ENCODE measurements at regions not wholly inside any gene's neighbourhood (a gene's known extent, or its start where the extent isn't known, plus 50 kb on each side); places are given as distances from the start of the nearest gene placed in this dataset.

DNA sequence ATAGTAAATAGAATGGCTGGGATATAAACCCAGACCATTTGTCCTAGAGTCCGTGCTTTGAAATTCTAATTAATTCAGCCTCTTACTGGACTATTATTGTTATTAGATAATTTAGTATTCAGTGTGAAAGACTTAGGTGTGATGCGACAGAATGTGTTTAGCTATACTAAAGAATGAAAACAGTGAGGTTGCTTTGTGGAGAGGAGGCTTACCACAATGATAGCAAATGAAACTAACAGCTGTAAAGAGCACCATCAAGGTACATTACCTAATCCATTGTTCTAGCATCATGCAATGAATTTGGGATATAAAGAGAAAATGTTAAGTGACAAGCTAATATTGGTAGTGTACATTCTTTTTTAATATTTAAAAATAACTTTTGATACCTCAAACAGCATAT, 911.1 kb downstream of the KCNT2 start:
- no peak for DNase-seq (ENCODE audit: low spot score)
- Histone ChIP-seq H3K9me3 (ENCODE audit: low read depth) (no peaks in the 10 kb centered on the region), H3K27ac (no peak overlapping the region), H3K4me1 (ENCODE audit: insufficient read depth) (no peaks in the 10 kb centered on the region), H3K79me2 (no peaks in the 10 kb centered on the region), H2AFZ (no peak overlapping the region), H3K36me3 (replicated peaks; ENCODE audit: insufficient read depth, low read depth) (no peaks in the 10 kb centered on the region), H3K9me2 (replicated peaks; ENCODE audit: insufficient read depth) (no peaks in the 10 kb centered on the region), H3K4me3 (no peak overlapping the region), H3K27me3 (no peaks in the 10 kb centered on the region), H3K4me2 (no peak overlapping the region), H4K20me1 (ENCODE audit: insufficient read depth, poor library complexity, severe bottlenecking) (no peaks in the 10 kb centered on the region)
- WGBS (ENCODE audit: low lambda C conversion rate, missing lambda C conversion rate) = 91% methylated on average over 2 of the region's 2 CpGs
- TF ChIP-seq EZH2 (IDR thresholded peaks at IDR 0.05; ENCODE audit: borderline replicate concordance) (no peak), EZH2phosphoT487 (IDR thresholded peaks at IDR 0.05; ENCODE audit: low read depth, severe bottlenecking, unreplicated experiment) (no peak)
- TF ChIP-seq, protein P1, sequence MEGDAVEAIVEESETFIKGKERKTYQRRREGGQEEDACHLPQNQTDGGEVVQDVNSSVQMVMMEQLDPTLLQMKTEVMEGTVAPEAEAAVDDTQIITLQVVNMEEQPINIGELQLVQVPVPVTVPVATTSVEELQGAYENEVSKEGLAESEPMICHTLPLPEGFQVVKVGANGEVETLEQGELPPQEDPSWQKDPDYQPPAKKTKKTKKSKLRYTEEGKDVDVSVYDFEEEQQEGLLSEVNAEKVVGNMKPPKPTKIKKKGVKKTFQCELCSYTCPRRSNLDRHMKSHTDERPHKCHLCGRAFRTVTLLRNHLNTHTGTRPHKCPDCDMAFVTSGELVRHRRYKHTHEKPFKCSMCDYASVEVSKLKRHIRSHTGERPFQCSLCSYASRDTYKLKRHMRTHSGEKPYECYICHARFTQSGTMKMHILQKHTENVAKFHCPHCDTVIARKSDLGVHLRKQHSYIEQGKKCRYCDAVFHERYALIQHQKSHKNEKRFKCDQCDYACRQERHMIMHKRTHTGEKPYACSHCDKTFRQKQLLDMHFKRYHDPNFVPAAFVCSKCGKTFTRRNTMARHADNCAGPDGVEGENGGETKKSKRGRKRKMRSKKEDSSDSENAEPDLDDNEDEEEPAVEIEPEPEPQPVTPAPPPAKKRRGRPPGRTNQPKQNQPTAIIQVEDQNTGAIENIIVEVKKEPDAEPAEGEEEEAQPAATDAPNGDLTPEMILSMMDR (IDR thresholded peaks at IDR 0.05; ENCODE audit: poor library complexity) = no peak

DNA sequence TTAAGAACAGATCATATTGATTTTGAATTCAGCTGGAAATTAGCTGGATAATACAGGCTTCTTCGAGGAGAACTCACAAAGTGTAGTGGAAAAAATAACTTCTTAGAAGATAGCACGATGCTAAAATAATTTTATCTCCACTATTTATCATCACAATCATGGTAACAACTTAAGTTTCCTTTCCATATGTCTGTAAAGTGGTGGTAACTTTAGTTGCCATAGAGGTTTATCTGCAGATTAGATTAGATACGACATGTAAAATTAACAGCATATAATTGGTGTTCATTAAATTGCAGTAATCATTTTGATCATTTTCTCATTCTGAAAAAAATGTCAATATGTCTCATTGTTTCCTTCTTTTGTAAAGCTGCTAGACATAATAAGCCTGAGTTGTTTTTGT, 921.5 kb downstream of the KCNT2 start:
- Histone ChIP-seq H3K79me2 (no peaks in the 10 kb centered on the region), H3K36me3 (replicated peaks; ENCODE audit: insufficient read depth, low read depth) (no peaks in the 10 kb centered on the region), H3K27me3 (no peaks in the 10 kb centered on the region), H3K4me3 (no peak overlapping the region), H3K27ac (no peak overlapping the region), H3K9me3 (ENCODE audit: low read depth) (no peaks in the 10 kb centered on the region), H3K9me2 (replicated peaks; ENCODE audit: insufficient read depth) (no peaks in the 10 kb centered on the region), H3K4me1 (ENCODE audit: insufficient read depth) (no peaks in the 10 kb centered on the region), H4K20me1 (ENCODE audit: insufficient read depth, poor library complexity, severe bottlenecking) (no peaks in the 10 kb centered on the region), H3K4me2 (no peak overlapping the region), H2AFZ (no peak overlapping the region)
- DNase-seq (ENCODE audit: low spot score) = no peak
- TF ChIP-seq, protein P1 (IDR thresholded peaks at IDR 0.05; ENCODE audit: poor library complexity) = no peak
- TF ChIP-seq EZH2 (IDR thresholded peaks at IDR 0.05; ENCODE audit: borderline replicate concordance) (no peak), EZH2phosphoT487 (IDR thresholded peaks at IDR 0.05; ENCODE audit: low read depth, severe bottlenecking, unreplicated experiment) (no peak)
- WGBS (ENCODE audit: low lambda C conversion rate, missing lambda C conversion rate) = 84% methylated on average over 3 of the region's 3 CpGs

DNA sequence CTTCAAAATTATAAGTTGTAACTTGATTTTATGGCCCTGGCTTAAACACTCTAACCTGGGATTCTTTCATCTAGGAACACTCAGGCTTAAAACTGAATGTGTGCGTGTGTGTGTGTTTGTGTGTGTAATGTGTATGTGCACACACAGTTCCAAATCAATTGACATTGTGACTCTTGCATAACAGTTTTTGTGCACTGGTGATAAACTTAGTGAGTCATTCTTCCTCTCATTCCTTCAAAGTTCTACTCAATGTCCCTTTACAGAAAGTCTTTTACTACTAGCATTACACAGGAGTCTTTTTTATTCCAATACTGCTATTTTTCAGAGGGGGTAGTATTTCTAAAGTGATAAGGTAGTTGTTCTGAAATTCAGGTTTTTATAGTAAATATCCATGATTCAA, 943.6 kb downstream of the KCNT2 start:
- H3K9me3 ChIP-seq (ENCODE audit: low read depth) = no peaks in the 10 kb centered on the region
- H3K4me1 ChIP-seq (ENCODE audit: insufficient read depth) = no peaks in the 10 kb centered on the region
- H3K27me3 ChIP-seq = no peaks in the 10 kb centered on the region
- no peaks in the 10 kb centered on the region for H3K79me2 ChIP-seq
- H3K4me3 ChIP-seq = no peak overlapping the region
- H3K36me3 ChIP-seq (replicated peaks; ENCODE audit: insufficient read depth, low read depth) = no peaks in the 10 kb centered on the region
- no peak overlapping the region for H3K27ac ChIP-seq
- TF ChIP-seq EZH2 (IDR thresholded peaks at IDR 0.05; ENCODE audit: borderline replicate concordance) (no peak), EZH2phosphoT487 (IDR thresholded peaks at IDR 0.05; ENCODE audit: low read depth, severe bottlenecking, unreplicated experiment) (no peak)
- TF ChIP-seq, protein P1 (IDR thresholded peaks at IDR 0.05; ENCODE audit: poor library complexity) = no peak
- no peak overlapping the region for H2AFZ ChIP-seq
- H4K20me1 ChIP-seq (ENCODE audit: insufficient read depth, poor library complexity, severe bottlenecking) = no peaks in the 10 kb centered on the region
- no peaks in the 10 kb centered on the region for H3K9me2 ChIP-seq (replicated peaks; ENCODE audit: insufficient read depth)
- H3K4me2 ChIP-seq = no peak overlapping the region
- WGBS (ENCODE audit: low lambda C conversion rate, missing lambda C conversion rate) = 50% methylated on average over 1 of the region's 1 CpG
- no peak for DNase-seq (ENCODE audit: low spot score)
